Gastroesophageal sphincter (tissue), 3 donors: ENCODE measurements at regions not wholly inside any gene's neighbourhood (a gene's known extent, or its start where the extent isn't known, plus 50 kb on each side); places are given as distances from the start of the nearest gene placed in this dataset.

Source experiments
- CTCF ChIP-seq, 4 experiments: fragments of 200-600 bp in 2 of 4; fragments of 450-650 bp in 2 of 4; sonication (generic) in 1 of 4; IDR thresholded peaks; one replicate each; pipeline ENCODE4 v1.5.1; 2017 to 2019; ENCODE audit warnings: antibody characterized with exemption in 4 of 4, mild to moderate bottlenecking in 2 of 4, moderate library complexity in 2 of 4
- EP300 ChIP-seq: sonication (generic); formaldehyde crosslinking; IDR thresholded peaks from one replicate; pipeline ENCODE4 v1.6.1; 2017; ENCODE audit warnings: antibody characterized with exemption, mild to moderate bottlenecking
- POLR2A ChIP-seq, 2 donors: fragments of 450-650 bp; IDR thresholded peaks; one replicate each; pipeline ENCODE4 v1.6.1; 2017; ENCODE audit warnings: antibody characterized with exemption in 2 of 2, mild to moderate bottlenecking in 2 of 2, moderate library complexity in 1 of 2
- POLR2AphosphoS5 ChIP-seq: sonication (generic); formaldehyde crosslinking; IDR thresholded peaks from one replicate; pipeline ENCODE4 v1.6.1; 2017; ENCODE audit warnings: antibody characterized with exemption

GRCh38 chr7:54091322-54091721, 450.9 kb upstream of the VSTM2A start:
- TF ChIP-seq CTCF (IDR thresholded peaks at IDR 0.05), result no peak
- TF ChIP-seq POLR2A (IDR thresholded peaks at IDR 0.05), result no peak
- no peak for TF ChIP-seq POLR2AphosphoS5
- no peak for TF ChIP-seq EP300
